ENCODE measurements at regions not wholly inside any gene's neighbourhood (a gene's known extent, or its start where the extent isn't known, plus 50 kb on each side); places are given as distances from the start of the nearest gene placed in this dataset.

GRCh38 chr7:26439521-26440232 lies 148.0 kb downstream of the SNX10 start:
- DNase-seq (ENCODE audit: low read depth, low spot score) (no peak), ATAC-seq (no peak), FAIRE-seq (no peak)
- intact Hi-C loops (cut with micrococcal nuclease; ENCODE audit: unreplicated experiment), result no loop called here
- no peaks in the 10 kb centered on the region for H3K36me3 ChIP-seq (ENCODE audit: control insufficient read depth in 2 of 2, insufficient read depth in 2 of 2, low read length in 1 of 2)
- H3K79me2 ChIP-seq (ENCODE audit: control insufficient read depth, insufficient read depth, low read length), result no peaks in the 10 kb centered on the region
- WGBS (ENCODE audit: insufficient coverage, insufficient replicate concordance, low lambda C conversion rate, missing lambda C conversion rate), result 67% methylated on average over 7 of the region's 7 CpGs
- no peaks in the 10 kb centered on the region for H4K20me1 ChIP-seq (ENCODE audit: control insufficient read depth, insufficient read depth)
- H3K27me3 ChIP-seq (replicated peaks in 1 of 2; ENCODE audit: control insufficient read depth in 2 of 2, insufficient read depth in 2 of 2, low read length in 1 of 2), result 0 out of 4 replicates have a peak, but pooled peaks cover 0 to 3% of the 10 kb centered on the region in 2 experiments
- ChIA-PET POLR2A (no interaction called here), RAD21 (ENCODE audit: unreplicated experiment) (no interaction called here), SMC1A (ENCODE audit: uncharacterized antibody, unreplicated experiment) (interaction anchor here (1.0 kb wide), 1 partner anchor 74 kb away, joined by 5 read pairs; no protein-coding TSS in a partner anchor), CTCF (interaction anchor here (0.6 to 1.6 kb wide), 2 partner anchors 62 to 70 kb away, joined by 3 to 4 read pairs; no protein-coding TSS in a partner anchor)
- TF ChIP-seq NFYA (IDR thresholded peaks at IDR 0.05; ENCODE audit: borderline replicate concordance, low read depth, low read length), result no peak
- TF ChIP-seq ZNF384 (IDR thresholded peaks at IDR 0.05; ENCODE audit: borderline replicate concordance, low read depth, low read length), result no peak
- TF ChIP-seq ZZZ3 (IDR thresholded peaks at IDR 0.05; ENCODE audit: control insufficient read depth, insufficient read length, low read depth), result no peak
- H3K27ac ChIP-seq (ENCODE audit: control insufficient read depth, insufficient read depth), result no peak overlapping the region
- H3K4me3 ChIP-seq, result no peak overlapping the region
- H3K9me3 ChIP-seq (replicated peaks; ENCODE audit: control insufficient read depth, insufficient read depth, low read length), result no peaks in the 10 kb centered on the region; the same call in 2 of the 3 replicates
- no peak overlapping the region for H3K4me2 ChIP-seq (ENCODE audit: control insufficient read depth, insufficient read depth)
- H3K9ac ChIP-seq (ENCODE audit: control insufficient read depth, insufficient read depth, low read length), result no peak overlapping the region
- H2AFZ ChIP-seq (ENCODE audit: control insufficient read depth, low read depth, low read length), result no peak overlapping the region
- no peaks in the 10 kb centered on the region for H3K4me1 ChIP-seq (ENCODE audit: control insufficient read depth, insufficient read depth, low read length)
- BruUV-seq (replicated peaks), result no TSS peak
- in situ Hi-C loops (cut with MboI), result no loop called here

GRCh38 chr7:26440233-26441001 lies 148.8 kb downstream of the SNX10 start:
- FAIRE-seq (no peak), DNase-seq (ENCODE audit: low read depth, low spot score) (no peak), ATAC-seq (no peak)
- no peaks in the 10 kb centered on the region for H3K4me1 ChIP-seq (ENCODE audit: control insufficient read depth, insufficient read depth, low read length)
- no peaks in the 10 kb centered on the region for H4K20me1 ChIP-seq (ENCODE audit: control insufficient read depth, insufficient read depth)
- ChIA-PET CTCF (interaction anchor here (0.6 to 1.6 kb wide), 3 partner anchors 63 to 230 kb away, joined by 3 to 4 read pairs (median 3); no protein-coding TSS in a partner anchor), POLR2A (no interaction called here), RAD21 (ENCODE audit: unreplicated experiment) (no interaction called here), SMC1A (ENCODE audit: uncharacterized antibody, unreplicated experiment) (interaction anchor here (1.0 to 1.1 kb wide), 2 partner anchors 58 to 75 kb away, joined by 4 to 5 read pairs; no protein-coding TSS in a partner anchor)
- TF ChIP-seq PML (IDR thresholded peaks at IDR 0.05; ENCODE audit: low read length), result no peak
- no peak for TF ChIP-seq ATF3 (IDR thresholded peaks at IDR 0.05; ENCODE audit: borderline replicate concordance, extremely low read depth, low read depth, low read length)
- no peak for TF ChIP-seq CHD2 (IDR thresholded peaks at IDR 0.05; ENCODE audit: borderline replicate concordance, low read depth, low read length)
- no peak for TF ChIP-seq NFIC (IDR thresholded peaks at IDR 0.05; ENCODE audit: low read depth, low read length)
- no peak for TF ChIP-seq ZNF24 (IDR thresholded peaks at IDR 0.05)
- no peak for TF ChIP-seq RELA (IDR thresholded peaks at IDR 0.05; ENCODE audit: borderline replicate concordance, partially characterized antibody)
- no peak for TF ChIP-seq CHD4 (IDR thresholded peaks at IDR 0.05)
- no peak for TF ChIP-seq RUNX3 (IDR thresholded peaks at IDR 0.05; ENCODE audit: low read length)
- TF ChIP-seq E4F1 (IDR thresholded peaks at IDR 0.05; ENCODE audit: borderline replicate concordance, partially characterized antibody), result no peak
- H3K36me3 ChIP-seq (ENCODE audit: control insufficient read depth in 2 of 2, insufficient read depth in 2 of 2, low read length in 1 of 2), result no peaks in the 10 kb centered on the region
- no peak overlapping the region for H3K27ac ChIP-seq (ENCODE audit: control insufficient read depth, insufficient read depth)
- H3K79me2 ChIP-seq (ENCODE audit: control insufficient read depth, insufficient read depth, low read length), result no peaks in the 10 kb centered on the region
- intact Hi-C loops (cut with micrococcal nuclease; ENCODE audit: unreplicated experiment) (no loop called here), in situ Hi-C loops (cut with MboI) (no loop called here)
- H2AFZ ChIP-seq (ENCODE audit: control insufficient read depth, low read depth, low read length), result no peak overlapping the region
- 0 out of 4 replicates have a peak, but pooled peaks cover 0 to 3% of the 10 kb centered on the region in 2 experiments for H3K27me3 ChIP-seq (replicated peaks in 1 of 2; ENCODE audit: control insufficient read depth in 2 of 2, insufficient read depth in 2 of 2, low read length in 1 of 2)
- no peak overlapping the region for H3K4me2 ChIP-seq (ENCODE audit: control insufficient read depth, insufficient read depth)
- no TSS peak for BruUV-seq (replicated peaks)
- no peak overlapping the region for H3K9ac ChIP-seq (ENCODE audit: control insufficient read depth, insufficient read depth, low read length)
- WGBS (ENCODE audit: insufficient coverage, insufficient replicate concordance, low lambda C conversion rate, missing lambda C conversion rate), result 26% methylated on average over 7 of the region's 7 CpGs
- no peak overlapping the region for H3K4me3 ChIP-seq
- H3K9me3 ChIP-seq (replicated peaks; ENCODE audit: control insufficient read depth, insufficient read depth, low read length), result no peaks in the 10 kb centered on the region; the same call in 2 of the 3 replicates

All from GM12878 (cell line).